Skeletal muscle satellite cell (primary cell): ENCODE measurements at regions not wholly inside any gene's neighbourhood (a gene's known extent, or its start where the extent isn't known, plus 50 kb on each side); places are given as distances from the start of the nearest gene placed in this dataset.
"Not testable (repeated sequence)": the region's sequence is repeated elsewhere in the genome, so short reads cannot be mapped to it uniquely, and the experiment has no call there.

ENCODE experiments used
- H3K27me3 ChIP-seq: 2 replicates; pipeline ENCODE4 v1.7.0; 2013; ENCODE audit warnings: low read length; ENCODE audit not compliant: control insufficient read depth, insufficient read depth
- H3K36me3 ChIP-seq: 2 replicates; pipeline ENCODE4 v1.7.0; 2013; ENCODE audit warnings: mild to moderate bottlenecking, control low read depth, low read length; ENCODE audit not compliant: insufficient read depth
- H3K4me1 ChIP-seq: 2 replicates; pipeline ENCODE4 v1.7.0; 2013; ENCODE audit warnings: low read length; ENCODE audit not compliant: control insufficient read depth, insufficient read depth
- H3K4me2 ChIP-seq: 2 replicates; pipeline ENCODE4 v1.7.0; 2013; ENCODE audit warnings: mild to moderate bottlenecking, low read length
- H3K4me3 ChIP-seq: 2 replicates; pipeline ENCODE4 v1.7.0; 2013; ENCODE audit warnings: low read length
- H3K9ac ChIP-seq: 2 replicates; pipeline ENCODE4 v1.7.0; 2013; ENCODE audit warnings: mild to moderate bottlenecking, low read depth, low read length, moderate library complexity
- H3K9me3 ChIP-seq: replicated peaks from 2 replicates; pipeline ENCODE4 v1.7.0; 2013; ENCODE audit warnings: mild to moderate bottlenecking, control low read depth, low read length

- H3K4me1 ChIP-seq = no peaks in the 10 kb centered on the region
- no peaks in the 10 kb centered on the region for H3K9me3 ChIP-seq
- H3K4me3 ChIP-seq = no peak overlapping the region
- H3K9ac ChIP-seq = no peak overlapping the region
- no peaks in the 10 kb centered on the region for H3K27me3 ChIP-seq
- no peak overlapping the region for H3K4me2 ChIP-seq
- no peaks in the 10 kb centered on the region for H3K36me3 ChIP-seq
These were observed 180.3 kb upstream of the GHR start for GRCh38 chr5:42242881-42243485.

- no peak overlapping the region for H3K4me3 ChIP-seq
- no peaks in the 10 kb centered on the region for H3K27me3 ChIP-seq
- H3K36me3 ChIP-seq = no peaks in the 10 kb centered on the region
- H3K4me2 ChIP-seq = no peak overlapping the region
- no peaks in the 10 kb centered on the region for H3K9me3 ChIP-seq
- no peaks in the 10 kb centered on the region for H3K4me1 ChIP-seq
- H3K9ac ChIP-seq = no peak overlapping the region
These were observed 170.9 kb upstream of the GHR start for GRCh38 chr5:42252306-42252705.

DNA sequence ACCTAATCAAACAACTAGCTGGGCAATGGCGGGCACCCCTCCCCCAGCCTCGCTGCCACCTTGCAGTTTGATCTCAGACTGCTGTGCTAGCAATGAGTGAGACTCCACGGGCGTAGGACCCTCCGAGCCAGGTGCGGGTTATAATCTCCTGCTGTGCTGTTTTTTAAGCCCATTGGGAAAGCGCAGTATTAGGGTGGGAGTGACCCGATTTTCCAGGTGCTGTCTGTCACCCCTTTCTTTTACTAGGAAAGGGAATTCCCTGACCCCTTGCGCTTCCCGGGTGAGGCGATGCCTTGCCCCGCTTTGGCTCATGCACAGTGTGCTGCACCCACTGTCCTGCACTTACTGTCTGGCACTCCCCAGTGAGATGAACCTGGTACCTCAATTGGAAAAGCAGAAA is 163.3 kb upstream of the GHR start:
- not testable (repeated sequence) for H3K27me3 ChIP-seq, H3K4me1 ChIP-seq, H3K36me3 ChIP-seq, H3K9ac ChIP-seq, H3K4me3 ChIP-seq, H3K4me2 ChIP-seq, H3K9me3 ChIP-seq

GRCh38 chr5:42267091-42267490 is 156.1 kb upstream of the GHR start:
- H3K9me3 ChIP-seq = no peaks in the 10 kb centered on the region
- H3K9ac ChIP-seq = no peak overlapping the region
- H3K4me3 ChIP-seq = no peak overlapping the region
- H3K36me3 ChIP-seq = no peaks in the 10 kb centered on the region
- no peaks in the 10 kb centered on the region for H3K27me3 ChIP-seq
- no peak overlapping the region for H3K4me2 ChIP-seq
- no peaks in the 10 kb centered on the region for H3K4me1 ChIP-seq

- not testable (repeated sequence) for H3K9me3 ChIP-seq, H3K4me3 ChIP-seq, H3K9ac ChIP-seq, H3K27me3 ChIP-seq, H3K4me2 ChIP-seq, H3K4me1 ChIP-seq, H3K36me3 ChIP-seq
These were observed 155.1 kb upstream of the GHR start for GRCh38 chr5:42268170-42268569.

GRCh38 chr5:42268630-42269029 is 154.6 kb upstream of the GHR start:
- H3K27me3 ChIP-seq = no peaks in the 10 kb centered on the region
- H3K36me3 ChIP-seq = no peaks in the 10 kb centered on the region

GRCh38 chr5:42270771-42271170 is 152.5 kb upstream of the GHR start:
- H3K4me2 ChIP-seq = no peak overlapping the region
- no peak overlapping the region for H3K4me3 ChIP-seq
- H3K4me1 ChIP-seq = no peaks in the 10 kb centered on the region
- H3K9ac ChIP-seq = no peak overlapping the region
- H3K27me3 ChIP-seq = no peaks in the 10 kb centered on the region
- no peaks in the 10 kb centered on the region for H3K9me3 ChIP-seq
- no peaks in the 10 kb centered on the region for H3K36me3 ChIP-seq

More at GRCh38 chr5:42268630-42269029, 154.6 kb upstream of the GHR start:
- H3K9ac ChIP-seq = no peak overlapping the region
- H3K4me2 ChIP-seq = no peak overlapping the region
- H3K4me1 ChIP-seq = no peaks in the 10 kb centered on the region
- no peak overlapping the region for H3K4me3 ChIP-seq
- H3K9me3 ChIP-seq = no peaks in the 10 kb centered on the region

DNA sequence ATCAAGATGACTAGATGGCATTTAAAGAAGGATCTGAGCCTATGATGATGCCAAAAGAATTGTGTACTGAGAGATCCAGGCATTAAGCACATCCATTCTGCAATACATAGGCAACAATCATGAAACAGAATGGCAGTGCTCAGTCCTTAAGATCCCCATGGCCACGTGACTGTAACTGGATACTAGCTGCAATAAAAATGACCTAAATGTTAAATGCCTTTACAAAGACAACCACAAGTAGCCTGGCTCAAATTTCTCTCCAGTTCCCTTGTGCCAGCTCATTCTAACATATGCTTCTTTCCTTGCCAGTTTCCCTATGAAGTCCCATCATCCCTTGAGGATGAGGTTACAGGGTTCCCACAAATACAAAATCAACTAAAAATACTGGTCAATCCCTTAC is 148.3 kb upstream of the GHR start:
- no peak overlapping the region for H3K4me3 ChIP-seq
- H3K4me2 ChIP-seq = no peak overlapping the region
- H3K9me3 ChIP-seq = no peaks in the 10 kb centered on the region
- H3K9ac ChIP-seq = no peak overlapping the region
- H3K4me1 ChIP-seq = no peaks in the 10 kb centered on the region
- peaks cover 12% of the 10 kb centered on the region for H3K27me3 ChIP-seq
- H3K36me3 ChIP-seq = no peaks in the 10 kb centered on the region

- H3K9me3 ChIP-seq = no peaks in the 10 kb centered on the region
These were observed 145.9 kb upstream of the GHR start for GRCh38 chr5:42277293-42277692.

GRCh38 chr5:42284584-42284983 is 138.7 kb upstream of the GHR start:
- Histone ChIP-seq H3K4me3 (no peak overlapping the region), H3K9ac (no peak overlapping the region), H3K4me2 (no peak overlapping the region), H3K9me3 (no peaks in the 10 kb centered on the region), H3K27me3 (peaks cover 7% of the 10 kb centered on the region), H3K36me3 (no peaks in the 10 kb centered on the region), H3K4me1 (no peaks in the 10 kb centered on the region)

More at GRCh38 chr5:42277293-42277692, 145.9 kb upstream of the GHR start:
- no peak overlapping the region for H3K9ac ChIP-seq
- H3K36me3 ChIP-seq = no peaks in the 10 kb centered on the region
- H3K27me3 ChIP-seq = peaks cover 17% of the 10 kb centered on the region
- H3K4me2 ChIP-seq = no peak overlapping the region
- no peak overlapping the region for H3K4me3 ChIP-seq
- H3K4me1 ChIP-seq = no peaks in the 10 kb centered on the region

GRCh38 chr5:42285230-42285629 is 138.0 kb upstream of the GHR start:
- Histone ChIP-seq H3K27me3 (peaks cover 3% of the 10 kb centered on the region), H3K36me3 (no peaks in the 10 kb centered on the region), H3K4me1 (no peaks in the 10 kb centered on the region), H3K9ac (no peak overlapping the region), H3K4me3 (no peak overlapping the region), H3K4me2 (no peak overlapping the region), H3K9me3 (no peaks in the 10 kb centered on the region)

- Histone ChIP-seq H3K27me3 (no peaks in the 10 kb centered on the region), H3K4me2 (no peak overlapping the region), H3K9ac (no peak overlapping the region)
These were observed 122.7 kb upstream of the GHR start for GRCh38 chr5:42300496-42300895.

More at GRCh38 chr5:42300496-42300895, 122.7 kb upstream of the GHR start:
- Histone ChIP-seq H3K4me3 (no peak overlapping the region), H3K36me3 (no peaks in the 10 kb centered on the region), H3K4me1 (peaks cover 18% of the 10 kb centered on the region), H3K9me3 (no peaks in the 10 kb centered on the region)
